ENCODE measurements at regions not wholly inside any gene's neighbourhood (a gene's known extent, or its start where the extent isn't known, plus 50 kb on each side); places are given as distances from the start of the nearest gene placed in this dataset.

GRCh38 chr2:53452957-53453748, 314.5 kb upstream of the CHAC2 start:
- Histone ChIP-seq H3K4me2 (ENCODE audit: low read depth, low read length) (no peak overlapping the region), H3K9me2 (replicated peaks; ENCODE audit: insufficient read depth, low read length) (no peaks in the 10 kb centered on the region), H3K4me1 (ENCODE audit: low read length) (no peaks in the 10 kb centered on the region), H3K27ac (ENCODE audit: low read length) (no peak overlapping the region), H3K36me3 (replicated peaks; ENCODE audit: insufficient read depth, low read length) (no peaks in the 10 kb centered on the region), H3K27me3 (replicated peaks; ENCODE audit: insufficient read depth, low read length) (no peaks in the 10 kb centered on the region), H4K20me1 (ENCODE audit: insufficient read depth, low read length) (no peaks in the 10 kb centered on the region), H3F3A (ENCODE audit: insufficient read depth, low read length) (no peaks in the 10 kb centered on the region), H3K9me3 (replicated peaks; ENCODE audit: insufficient read depth, low read length) (no peaks in the 10 kb centered on the region), H3K9ac (ENCODE audit: low read length) (no peak overlapping the region), H3K4me3 (ENCODE audit: low read length) (no peak overlapping the region), H2AFZ (ENCODE audit: low read length) (no peak overlapping the region), H3K79me2 (ENCODE audit: low read length) (no peaks in the 10 kb centered on the region)
- DNase-seq: no peak
- no peak for TF ChIP-seq CTCF (IDR thresholded peaks at IDR 0.05; ENCODE audit: low read length)
- TF ChIP-seq EZH2 (optimal IDR thresholded peaks at IDR 0.05; ENCODE audit: low read depth, low read length): no peak

- DNase-seq: no peak
- H3K79me2 ChIP-seq (ENCODE audit: low read length): no peaks in the 10 kb centered on the region
- no peak overlapping the region for H3K9ac ChIP-seq (ENCODE audit: low read length)
- H3K36me3 ChIP-seq (replicated peaks; ENCODE audit: insufficient read depth, low read length): no peaks in the 10 kb centered on the region
- H2AFZ ChIP-seq (ENCODE audit: low read length): no peak overlapping the region
- H3K4me2 ChIP-seq (ENCODE audit: low read depth, low read length): no peak overlapping the region
- no peaks in the 10 kb centered on the region for H3F3A ChIP-seq (ENCODE audit: insufficient read depth, low read length)
- H3K27ac ChIP-seq (ENCODE audit: low read length): no peak overlapping the region
- no peak for TF ChIP-seq CTCF (IDR thresholded peaks at IDR 0.05; ENCODE audit: low read length)
- no peak for TF ChIP-seq EZH2phosphoT487 (IDR thresholded peaks at IDR 0.05; ENCODE audit: low read length)
- TF ChIP-seq EZH2 (optimal IDR thresholded peaks at IDR 0.05; ENCODE audit: low read depth, low read length): no peak
- no peaks in the 10 kb centered on the region for H4K20me1 ChIP-seq (ENCODE audit: insufficient read depth, low read length)
- no peaks in the 10 kb centered on the region for H3K9me2 ChIP-seq (replicated peaks; ENCODE audit: insufficient read depth, low read length)
- H3K27me3 ChIP-seq (replicated peaks; ENCODE audit: insufficient read depth, low read length): no peaks in the 10 kb centered on the region
- no peaks in the 10 kb centered on the region for H3K9me3 ChIP-seq (replicated peaks; ENCODE audit: insufficient read depth, low read length)
- no peak overlapping the region for H3K4me3 ChIP-seq (ENCODE audit: low read length)
- no peaks in the 10 kb centered on the region for H3K4me1 ChIP-seq (ENCODE audit: low read length)
These were observed 315.2 kb upstream of the CHAC2 start for GRCh38 chr2:53452400-53452799.

GRCh38 chr2:53450923-53451322, 316.7 kb upstream of the CHAC2 start:
- no peak overlapping the region for H3K27ac ChIP-seq (ENCODE audit: low read length)

More at GRCh38 chr2:53450923-53451322, 316.7 kb upstream of the CHAC2 start:
- DNase-seq: no peak
- no peaks in the 10 kb centered on the region for H3K27me3 ChIP-seq (replicated peaks; ENCODE audit: insufficient read depth, low read length)
- H3K36me3 ChIP-seq (replicated peaks; ENCODE audit: insufficient read depth, low read length): no peaks in the 10 kb centered on the region
- TF ChIP-seq EZH2 (optimal IDR thresholded peaks at IDR 0.05; ENCODE audit: low read depth, low read length) (no peak), EZH2phosphoT487 (IDR thresholded peaks at IDR 0.05; ENCODE audit: low read length) (no peak), CTCF (IDR thresholded peaks at IDR 0.05; ENCODE audit: low read length) (no peak)
- H3F3A ChIP-seq (ENCODE audit: insufficient read depth, low read length): 0 out of 2 replicates have a peak, but pooled peaks cover 3% of the 10 kb centered on the region
- peaks cover 9% of the 10 kb centered on the region for H3K4me1 ChIP-seq (ENCODE audit: low read length)
- no peak overlapping the region for H3K4me3 ChIP-seq (ENCODE audit: low read length)
- H3K4me2 ChIP-seq (ENCODE audit: low read depth, low read length): no peak overlapping the region
- H3K9ac ChIP-seq (ENCODE audit: low read length): no peak overlapping the region
- no peaks in the 10 kb centered on the region for H4K20me1 ChIP-seq (ENCODE audit: insufficient read depth, low read length)
- H3K9me2 ChIP-seq (replicated peaks; ENCODE audit: insufficient read depth, low read length): no peaks in the 10 kb centered on the region
- H3K9me3 ChIP-seq (replicated peaks; ENCODE audit: insufficient read depth, low read length): no peaks in the 10 kb centered on the region
- H2AFZ ChIP-seq (ENCODE audit: low read length): no peak overlapping the region
- no peaks in the 10 kb centered on the region for H3K79me2 ChIP-seq (ENCODE audit: low read length)
